Prostate gland (tissue), 2 donors: ENCODE measurements at regions not wholly inside any gene's neighbourhood (a gene's known extent, or its start where the extent isn't known, plus 50 kb on each side); places are given as distances from the start of the nearest gene placed in this dataset.

Experiments
- POLR2A ChIP-seq: fragments of 450-650 bp; IDR thresholded peaks from one replicate; pipeline ENCODE4 v1.6.1; 2016; ENCODE audit warnings: antibody characterized with exemption, mild to moderate bottlenecking
- POLR2AphosphoS5 ChIP-seq: sonication (generic); formaldehyde crosslinking; IDR thresholded peaks from one replicate; pipeline ENCODE4 v1.6.1; 2017; ENCODE audit warnings: antibody characterized with exemption
- TF ChIP-seq, protein P1 (sequence below), 4 experiments: fragments of 200-600 bp in 2 of 4; fragments of 450-650 bp in 2 of 4; sonication (generic) in 2 of 4; IDR thresholded peaks; 1 replicate in 3 of 4; 2 replicates in 1 of 4; pipeline ENCODE4 v1.5.1; 2016 to 2019; ENCODE audit warnings: antibody characterized with exemption in 4 of 4, mild to moderate bottlenecking in 2 of 4, moderate library complexity in 2 of 4

DNA sequence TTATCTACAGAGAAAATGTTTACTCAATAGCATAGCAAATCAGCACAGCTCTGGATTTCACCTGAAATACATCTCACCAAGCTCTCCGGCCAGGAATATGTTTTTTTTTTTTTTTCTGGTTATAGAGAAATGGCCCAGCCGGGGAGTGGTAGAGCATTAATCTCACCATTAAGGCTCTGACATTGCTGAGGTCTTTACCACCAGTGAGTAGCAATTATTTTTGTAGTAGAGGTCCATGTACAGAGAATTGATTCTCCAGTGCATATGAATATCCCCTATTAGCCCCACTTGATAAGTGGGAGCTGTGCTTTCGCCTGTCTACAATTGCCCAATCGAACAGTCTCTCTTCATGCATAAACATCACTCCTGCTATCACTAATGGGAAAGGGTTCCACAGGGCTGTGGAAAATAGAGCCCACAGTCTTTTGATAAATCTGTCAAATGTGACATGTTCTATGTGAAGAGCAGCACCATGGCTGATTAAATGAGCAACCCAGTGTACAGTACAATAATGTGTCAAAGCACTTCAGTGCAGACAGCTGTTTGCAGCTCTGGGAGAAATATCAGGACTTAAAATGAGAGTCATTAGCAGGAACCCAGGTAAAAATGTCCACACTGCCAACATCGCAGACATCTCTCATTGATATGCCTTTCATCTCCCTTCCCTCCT lies 227.1 kb upstream of the ID4 start:
- TF ChIP-seq, protein P1, sequence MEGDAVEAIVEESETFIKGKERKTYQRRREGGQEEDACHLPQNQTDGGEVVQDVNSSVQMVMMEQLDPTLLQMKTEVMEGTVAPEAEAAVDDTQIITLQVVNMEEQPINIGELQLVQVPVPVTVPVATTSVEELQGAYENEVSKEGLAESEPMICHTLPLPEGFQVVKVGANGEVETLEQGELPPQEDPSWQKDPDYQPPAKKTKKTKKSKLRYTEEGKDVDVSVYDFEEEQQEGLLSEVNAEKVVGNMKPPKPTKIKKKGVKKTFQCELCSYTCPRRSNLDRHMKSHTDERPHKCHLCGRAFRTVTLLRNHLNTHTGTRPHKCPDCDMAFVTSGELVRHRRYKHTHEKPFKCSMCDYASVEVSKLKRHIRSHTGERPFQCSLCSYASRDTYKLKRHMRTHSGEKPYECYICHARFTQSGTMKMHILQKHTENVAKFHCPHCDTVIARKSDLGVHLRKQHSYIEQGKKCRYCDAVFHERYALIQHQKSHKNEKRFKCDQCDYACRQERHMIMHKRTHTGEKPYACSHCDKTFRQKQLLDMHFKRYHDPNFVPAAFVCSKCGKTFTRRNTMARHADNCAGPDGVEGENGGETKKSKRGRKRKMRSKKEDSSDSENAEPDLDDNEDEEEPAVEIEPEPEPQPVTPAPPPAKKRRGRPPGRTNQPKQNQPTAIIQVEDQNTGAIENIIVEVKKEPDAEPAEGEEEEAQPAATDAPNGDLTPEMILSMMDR (IDR thresholded peaks at IDR 0.05) = no peak
- TF ChIP-seq POLR2A (no peak), POLR2AphosphoS5 (no peak)
